ENCODE measurements at regions not wholly inside any gene's neighbourhood (a gene's known extent, or its start where the extent isn't known, plus 50 kb on each side); places are given as distances from the start of the nearest gene placed in this dataset.

DNA sequence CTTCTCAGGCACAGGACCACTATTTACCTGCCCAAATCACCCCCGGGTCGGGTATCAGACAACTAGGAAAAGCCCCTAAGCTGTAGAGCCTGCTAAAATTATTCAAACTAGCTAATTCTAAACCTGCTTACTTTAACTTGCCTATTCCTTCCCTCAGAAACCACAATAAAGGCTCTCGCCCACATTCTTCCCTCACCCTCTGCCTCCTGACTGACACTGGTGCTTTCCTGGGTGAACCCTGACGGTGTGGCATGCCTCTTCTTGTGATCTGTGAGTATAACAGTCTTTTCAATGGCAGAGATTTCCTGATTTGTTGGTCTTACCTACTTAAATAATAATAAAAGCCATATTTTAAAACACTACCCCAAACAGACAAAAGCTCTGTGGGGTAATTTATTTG lies 209.4 kb upstream of the XIST start:
- TF ChIP-seq, protein P1, sequence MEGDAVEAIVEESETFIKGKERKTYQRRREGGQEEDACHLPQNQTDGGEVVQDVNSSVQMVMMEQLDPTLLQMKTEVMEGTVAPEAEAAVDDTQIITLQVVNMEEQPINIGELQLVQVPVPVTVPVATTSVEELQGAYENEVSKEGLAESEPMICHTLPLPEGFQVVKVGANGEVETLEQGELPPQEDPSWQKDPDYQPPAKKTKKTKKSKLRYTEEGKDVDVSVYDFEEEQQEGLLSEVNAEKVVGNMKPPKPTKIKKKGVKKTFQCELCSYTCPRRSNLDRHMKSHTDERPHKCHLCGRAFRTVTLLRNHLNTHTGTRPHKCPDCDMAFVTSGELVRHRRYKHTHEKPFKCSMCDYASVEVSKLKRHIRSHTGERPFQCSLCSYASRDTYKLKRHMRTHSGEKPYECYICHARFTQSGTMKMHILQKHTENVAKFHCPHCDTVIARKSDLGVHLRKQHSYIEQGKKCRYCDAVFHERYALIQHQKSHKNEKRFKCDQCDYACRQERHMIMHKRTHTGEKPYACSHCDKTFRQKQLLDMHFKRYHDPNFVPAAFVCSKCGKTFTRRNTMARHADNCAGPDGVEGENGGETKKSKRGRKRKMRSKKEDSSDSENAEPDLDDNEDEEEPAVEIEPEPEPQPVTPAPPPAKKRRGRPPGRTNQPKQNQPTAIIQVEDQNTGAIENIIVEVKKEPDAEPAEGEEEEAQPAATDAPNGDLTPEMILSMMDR (IDR thresholded peaks at IDR 0.05), result no peak
- no peak for TF ChIP-seq POLR2A (IDR thresholded peaks at IDR 0.05)
